ENCODE measurements at regions not wholly inside any gene's neighbourhood (a gene's known extent, or its start where the extent isn't known, plus 50 kb on each side); places are given as distances from the start of the nearest gene placed in this dataset.
"Not testable (repeated sequence)": the region's sequence is repeated elsewhere in the genome, so short reads cannot be mapped to it uniquely, and the experiment has no call there.

DNA sequence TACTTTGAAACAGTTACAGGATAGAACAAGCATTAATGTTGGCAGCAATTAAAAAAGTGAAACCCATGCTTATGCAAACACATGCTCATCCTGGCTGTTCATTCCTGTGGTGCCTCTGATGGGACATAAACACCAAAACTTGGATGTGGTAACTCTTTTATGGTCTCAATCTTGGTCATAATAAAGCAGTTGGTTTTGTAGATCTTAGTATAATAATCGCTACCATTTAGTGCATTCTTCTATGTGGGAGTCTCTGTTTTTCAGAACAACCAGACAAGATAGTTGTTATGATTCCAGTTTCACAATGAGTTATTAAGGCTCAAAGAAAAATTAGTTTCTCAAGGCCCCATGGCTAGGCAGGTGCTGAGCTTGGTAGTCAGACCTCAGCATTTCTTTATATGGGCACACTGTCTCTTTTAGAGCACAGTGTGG is 184.0 kb downstream of the UTRN start:
- intact Hi-C loops (cut with DNase I; ENCODE audit: low total_unique reads): no loop called here
- H3K4me1 ChIP-seq: no peaks in the 10 kb centered on the region
- no peaks in the 10 kb centered on the region for H3K9me3 ChIP-seq
- peaks cover 5 to 80% (median 51%) of the 10 kb centered on the region in 4 donors for H3K36me3 ChIP-seq
- no peak for DNase-seq
- no peaks in the 10 kb centered on the region for H3K27me3 ChIP-seq
- 79 to 96% (median 84%) methylated on average over 1 of the region's 1 CpG for WGBS, 5 donors
- H3K27ac ChIP-seq: no peak overlapping the region
- no peak overlapping the region for H3K4me3 ChIP-seq
- TF ChIP-seq POLR2A (IDR thresholded peaks at IDR 0.05) (no peak), POLR2AphosphoS5 (IDR thresholded peaks at IDR 0.05) (no peak), EP300 (IDR thresholded peaks at IDR 0.05) (no peak)
- TF ChIP-seq, protein P1, sequence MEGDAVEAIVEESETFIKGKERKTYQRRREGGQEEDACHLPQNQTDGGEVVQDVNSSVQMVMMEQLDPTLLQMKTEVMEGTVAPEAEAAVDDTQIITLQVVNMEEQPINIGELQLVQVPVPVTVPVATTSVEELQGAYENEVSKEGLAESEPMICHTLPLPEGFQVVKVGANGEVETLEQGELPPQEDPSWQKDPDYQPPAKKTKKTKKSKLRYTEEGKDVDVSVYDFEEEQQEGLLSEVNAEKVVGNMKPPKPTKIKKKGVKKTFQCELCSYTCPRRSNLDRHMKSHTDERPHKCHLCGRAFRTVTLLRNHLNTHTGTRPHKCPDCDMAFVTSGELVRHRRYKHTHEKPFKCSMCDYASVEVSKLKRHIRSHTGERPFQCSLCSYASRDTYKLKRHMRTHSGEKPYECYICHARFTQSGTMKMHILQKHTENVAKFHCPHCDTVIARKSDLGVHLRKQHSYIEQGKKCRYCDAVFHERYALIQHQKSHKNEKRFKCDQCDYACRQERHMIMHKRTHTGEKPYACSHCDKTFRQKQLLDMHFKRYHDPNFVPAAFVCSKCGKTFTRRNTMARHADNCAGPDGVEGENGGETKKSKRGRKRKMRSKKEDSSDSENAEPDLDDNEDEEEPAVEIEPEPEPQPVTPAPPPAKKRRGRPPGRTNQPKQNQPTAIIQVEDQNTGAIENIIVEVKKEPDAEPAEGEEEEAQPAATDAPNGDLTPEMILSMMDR (IDR thresholded peaks at IDR 0.05): no peak

DNA sequence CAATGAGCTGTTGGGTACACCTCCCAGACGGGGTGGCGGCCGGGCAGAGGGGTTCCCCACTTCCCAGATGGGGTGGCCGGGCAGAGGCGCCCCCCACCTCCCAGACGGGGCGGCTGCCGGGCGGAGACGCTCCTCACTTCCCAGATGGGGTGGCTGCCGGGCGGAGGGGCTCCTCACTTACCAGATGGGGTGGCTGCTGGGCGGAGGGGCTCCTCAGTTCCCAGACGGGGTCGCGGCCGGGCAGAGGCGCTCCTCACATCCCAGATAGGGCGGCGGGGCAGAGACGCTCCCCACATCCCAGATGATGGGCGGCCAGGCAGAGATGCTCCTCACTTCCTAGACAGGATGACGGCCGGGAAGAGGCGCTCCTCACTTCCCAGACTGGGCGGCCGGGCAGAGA is 185.1 kb downstream of the UTRN start:
- 98 to 99% (median 98%) methylated on average over 16 to 27 of the region's 27 CpGs for WGBS, 5 donors
- DNase-seq; H3K4me1 ChIP-seq; H3K4me3 ChIP-seq; H3K27ac ChIP-seq; H3K27me3 ChIP-seq; H3K9me3 ChIP-seq; intact Hi-C loops (cut with DNase I; ENCODE audit: low total_unique reads): not testable (repeated sequence)
- H3K36me3 ChIP-seq: peaks cover 12 to 80% (median 52%) of the 10 kb centered on the region in 4 donors

DNA sequence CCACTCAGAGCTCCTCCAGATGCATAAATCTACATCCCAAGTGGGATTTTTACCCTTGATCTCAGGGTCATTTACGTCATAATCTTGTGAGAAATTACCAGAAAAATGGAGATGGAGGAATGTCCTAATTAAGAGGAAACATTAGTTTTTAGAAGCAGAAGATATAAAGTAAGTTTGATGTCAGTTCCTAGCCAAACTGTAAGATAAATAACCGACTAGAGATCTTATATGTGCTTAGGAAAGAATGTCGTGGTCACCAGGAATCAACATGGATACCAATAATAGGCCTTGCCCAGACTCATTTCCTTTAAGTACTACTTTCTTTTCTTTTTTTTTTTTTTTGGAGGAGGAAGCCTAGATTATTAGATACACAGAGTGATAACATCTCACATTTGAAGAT is 186.9 kb downstream of the UTRN start:
- TF ChIP-seq EP300 (IDR thresholded peaks at IDR 0.05) (no peak), POLR2A (IDR thresholded peaks at IDR 0.05) (no peak), POLR2AphosphoS5 (IDR thresholded peaks at IDR 0.05) (no peak)
- TF ChIP-seq, protein P1 (IDR thresholded peaks at IDR 0.05): no peak
- 61 to 82% (median 77%) methylated on average over 3 of the region's 3 CpGs for WGBS, 5 donors

DNA sequence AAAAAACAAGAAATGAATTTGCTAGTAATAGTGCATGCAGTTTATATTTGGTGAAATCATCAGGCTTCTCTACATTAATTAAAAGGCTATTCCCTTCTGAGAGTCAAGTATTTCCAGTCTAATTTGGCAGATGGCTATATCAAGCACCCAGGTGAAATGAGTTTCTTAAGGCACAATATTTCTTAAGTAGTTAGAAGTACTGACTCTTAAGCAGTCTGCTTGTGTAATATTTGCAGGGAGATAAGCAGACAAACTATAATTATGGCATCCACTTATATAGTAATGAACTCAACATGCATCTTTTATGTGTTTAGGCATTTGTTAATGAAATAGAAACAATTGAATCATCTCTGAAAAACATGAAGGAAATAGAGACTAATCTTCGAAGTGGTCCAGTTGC is 189.2 kb downstream of the UTRN start:
- Histone ChIP-seq H3K4me1 (no peaks in the 10 kb centered on the region), H3K27ac (no peak overlapping the region), H3K27me3 (no peaks in the 10 kb centered on the region), H3K36me3 (peaks cover 25 to 63% (median 53%) of the 10 kb centered on the region in 4 donors), H3K4me3 (no peak overlapping the region), H3K9me3 (no peaks in the 10 kb centered on the region)
- no peak for DNase-seq
- intact Hi-C loops (cut with DNase I; ENCODE audit: low total_unique reads): no loop called here
- TF ChIP-seq POLR2A (IDR thresholded peaks at IDR 0.05) (no peak), POLR2AphosphoS5 (IDR thresholded peaks at IDR 0.05) (no peak), EP300 (IDR thresholded peaks at IDR 0.05) (no peak)
- TF ChIP-seq, protein P1 (IDR thresholded peaks at IDR 0.05): no peak
- 89 to 100% (median 95%) methylated on average over 1 of the region's 1 CpG for WGBS, 5 donors

More for the DNA sequence above, 186.9 kb downstream of the UTRN start:
- Histone ChIP-seq H3K4me1 (no peaks in the 10 kb centered on the region), H3K4me3 (no peak overlapping the region), H3K27me3 (no peaks in the 10 kb centered on the region), H3K27ac (no peak overlapping the region), H3K9me3 (no peaks in the 10 kb centered on the region), H3K36me3 (peaks cover 25 to 80% (median 60%) of the 10 kb centered on the region in 4 donors)
- DNase-seq: no peak
- intact Hi-C loops (cut with DNase I; ENCODE audit: low total_unique reads): no loop called here

DNA sequence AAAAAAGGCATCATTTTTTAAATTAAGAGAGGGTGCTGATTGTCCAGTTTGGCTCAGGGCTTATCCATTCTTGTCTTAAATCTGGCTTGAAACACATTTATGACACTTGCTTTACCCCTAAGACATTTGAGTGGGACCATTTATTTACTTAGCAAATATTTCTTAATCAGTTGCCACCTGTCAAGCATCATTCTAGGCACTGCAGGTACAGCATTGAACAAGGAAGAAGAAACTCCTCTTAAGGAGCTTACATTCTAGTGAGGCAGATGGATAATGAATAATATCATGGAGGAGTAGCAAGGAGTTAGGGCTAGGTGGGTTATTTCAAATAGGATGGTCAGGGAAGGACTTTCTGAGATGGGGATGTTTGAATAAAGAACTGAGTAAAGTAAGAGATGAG is 189.8 kb downstream of the UTRN start:
- Histone ChIP-seq H3K27ac (no peak overlapping the region), H3K27me3 (no peaks in the 10 kb centered on the region), H3K4me3 (no peak overlapping the region), H3K9me3 (no peaks in the 10 kb centered on the region), H3K36me3 (peaks cover 27 to 65% (median 56%) of the 10 kb centered on the region in 4 donors), H3K4me1 (no peaks in the 10 kb centered on the region)
- TF ChIP-seq, protein P1 (IDR thresholded peaks at IDR 0.05): no peak
- TF ChIP-seq EP300 (IDR thresholded peaks at IDR 0.05) (no peak), POLR2AphosphoS5 (IDR thresholded peaks at IDR 0.05) (no peak), POLR2A (IDR thresholded peaks at IDR 0.05) (no peak)
- DNase-seq: no peak
- intact Hi-C loops (cut with DNase I; ENCODE audit: low total_unique reads): no loop called here
